ENCODE measurements at regions not wholly inside any gene's neighbourhood (a gene's known extent, or its start where the extent isn't known, plus 50 kb on each side); places are given as distances from the start of the nearest gene placed in this dataset.

GRCh38 chr16:65318590-65319257, 196.9 kb upstream of the CDH11 start (continued):
- TF ChIP-seq, protein P1, sequence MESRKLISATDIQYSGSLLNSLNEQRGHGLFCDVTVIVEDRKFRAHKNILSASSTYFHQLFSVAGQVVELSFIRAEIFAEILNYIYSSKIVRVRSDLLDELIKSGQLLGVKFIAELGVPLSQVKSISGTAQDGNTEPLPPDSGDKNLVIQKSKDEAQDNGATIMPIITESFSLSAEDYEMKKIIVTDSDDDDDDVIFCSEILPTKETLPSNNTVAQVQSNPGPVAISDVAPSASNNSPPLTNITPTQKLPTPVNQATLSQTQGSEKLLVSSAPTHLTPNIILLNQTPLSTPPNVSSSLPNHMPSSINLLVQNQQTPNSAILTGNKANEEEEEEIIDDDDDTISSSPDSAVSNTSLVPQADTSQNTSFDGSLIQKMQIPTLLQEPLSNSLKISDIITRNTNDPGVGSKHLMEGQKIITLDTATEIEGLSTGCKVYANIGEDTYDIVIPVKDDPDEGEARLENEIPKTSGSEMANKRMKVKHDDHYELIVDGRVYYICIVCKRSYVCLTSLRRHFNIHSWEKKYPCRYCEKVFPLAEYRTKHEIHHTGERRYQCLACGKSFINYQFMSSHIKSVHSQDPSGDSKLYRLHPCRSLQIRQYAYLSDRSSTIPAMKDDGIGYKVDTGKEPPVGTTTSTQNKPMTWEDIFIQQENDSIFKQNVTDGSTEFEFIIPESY (IDR thresholded peaks at IDR 0.05; ENCODE audit: extremely low read depth, insufficient replicate concordance, low read length) = no peak

- POLR2A ChIA-PET = no interaction called here
- no peaks in the 10 kb centered on the region for H3K27me3 ChIP-seq (ENCODE audit: insufficient read depth, low read length)
- peaks cover 18 to 27% of the 10 kb centered on the region in 2 experiments; a peak in 2 of 4 replicates for H3K9me3 ChIP-seq (ENCODE audit: control insufficient read depth in 1 of 2, insufficient read depth in 1 of 2, low read depth in 1 of 2, low read length in 2 of 2)
- H4K20me1 ChIP-seq (ENCODE audit: insufficient read depth) = no peaks in the 10 kb centered on the region
- no peak overlapping the region for H3K4me3 ChIP-seq (replicated peaks in 1 of 2; ENCODE audit: low read depth in 1 of 2, low read length in 2 of 2)
- TF ChIP-seq SP1 (IDR thresholded peaks at IDR 0.05; ENCODE audit: low read depth) (no peak), ELF1 (IDR thresholded peaks at IDR 0.05; ENCODE audit: borderline replicate concordance, low read depth) (no peak), EZH2phosphoT487 (IDR thresholded peaks at IDR 0.05; ENCODE audit: borderline replicate concordance) (no peak)
- CTCF ChIA-PET = no interaction called here
- RAD21 ChIA-PET (ENCODE audit: low non-redundant PET in 1 of 2, low total read pairs in 2 of 2, uncharacterized antibody in 2 of 2, unreplicated experiment in 2 of 2) = no interaction called here
- H3K79me2 ChIP-seq (ENCODE audit: insufficient read depth, low read length) = no peaks in the 10 kb centered on the region
- intact Hi-C loops (cut with micrococcal nuclease) = no loop called here
- H3K27ac ChIP-seq (ENCODE audit: low read depth, low read length) = no peak overlapping the region
- H3K9me2 ChIP-seq (ENCODE audit: insufficient read depth) = no peaks in the 10 kb centered on the region
- H3K36me3 ChIP-seq (ENCODE audit: control insufficient read depth in 1 of 2, insufficient read depth in 2 of 2, low read length in 2 of 2) = no peaks in the 10 kb centered on the region
- BruUV-seq (replicated peaks) = no TSS peak
- H2AFZ ChIP-seq (ENCODE audit: low read depth, low read length, poor library complexity, severe bottlenecking) = no peak overlapping the region
- H3K9ac ChIP-seq (ENCODE audit: low read length) = no peak overlapping the region
- no peaks in the 10 kb centered on the region for H3K4me1 ChIP-seq (ENCODE audit: control insufficient read depth in 1 of 2, insufficient read depth in 2 of 2, low read length in 2 of 2)
- no peak for DNase-seq (ENCODE audit: low read depth, low spot score)
- no peak for ATAC-seq
- no peak overlapping the region for H3K4me2 ChIP-seq (ENCODE audit: low read length)
These were observed 196.3 kb upstream of the CDH11 start for GRCh38 chr16:65318138-65318537.

DNA sequence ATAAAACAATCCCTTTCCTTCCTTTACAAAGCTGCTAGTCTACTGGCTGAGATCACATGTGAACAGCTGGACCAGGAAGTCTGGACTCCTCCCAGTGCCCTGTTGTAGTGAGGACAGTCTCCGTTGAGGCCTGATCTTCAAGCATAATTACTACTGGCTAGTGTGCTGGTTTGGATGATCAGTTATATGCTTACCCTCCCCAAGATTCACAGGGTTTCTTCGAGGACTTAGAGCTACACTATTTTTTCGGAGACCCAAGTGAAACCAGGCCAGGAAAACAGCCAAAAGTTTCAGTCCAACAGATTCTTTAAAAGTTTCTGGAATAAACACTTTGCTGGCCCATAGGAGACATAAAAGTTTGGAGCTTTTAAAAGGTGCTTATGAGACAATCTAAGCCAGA, 194.9 kb upstream of the CDH11 start:
- no peak overlapping the region for H3K27ac ChIP-seq (ENCODE audit: low read depth, low read length)
- no peaks in the 10 kb centered on the region for H3K79me2 ChIP-seq (ENCODE audit: insufficient read depth, low read length)
- CTCF ChIA-PET = no interaction called here
- H3K4me2 ChIP-seq (ENCODE audit: low read length) = no peak overlapping the region
- no peaks in the 10 kb centered on the region for H4K20me1 ChIP-seq (ENCODE audit: insufficient read depth)
- intact Hi-C loops (cut with micrococcal nuclease) = no loop called here
- H3K27me3 ChIP-seq (ENCODE audit: insufficient read depth, low read length) = no peaks in the 10 kb centered on the region
- no peak overlapping the region for H3K4me3 ChIP-seq (replicated peaks in 1 of 2; ENCODE audit: low read depth in 1 of 2, low read length in 2 of 2)
- no peaks in the 10 kb centered on the region for H3K4me1 ChIP-seq (ENCODE audit: control insufficient read depth in 1 of 2, insufficient read depth in 2 of 2, low read length in 2 of 2)
- H3K9me3 ChIP-seq (ENCODE audit: control insufficient read depth in 1 of 2, insufficient read depth in 1 of 2, low read depth in 1 of 2, low read length in 2 of 2) = peaks cover 21 to 33% of the 10 kb centered on the region in 2 experiments; a peak in 2 of 4 replicates
- RAD21 ChIA-PET (ENCODE audit: low non-redundant PET in 1 of 2, low total read pairs in 2 of 2, uncharacterized antibody in 2 of 2, unreplicated experiment in 2 of 2) = no interaction called here
- H2AFZ ChIP-seq (ENCODE audit: low read depth, low read length, poor library complexity, severe bottlenecking) = no peak overlapping the region
- DNase-seq (ENCODE audit: low read depth, low spot score) (no peak), ATAC-seq (no peak)
- POLR2A ChIA-PET = no interaction called here
- TF ChIP-seq YY1 (IDR thresholded peaks at IDR 0.05; ENCODE audit: extremely low read depth, insufficient replicate concordance, low read depth, low read length) (no peak), POLR2AphosphoS5 (IDR thresholded peaks at IDR 0.05; ENCODE audit: low read depth, low read length) (no peak), EZH2 (IDR thresholded peaks at IDR 0.05) (no peak), MAX (IDR thresholded peaks at IDR 0.05) (no peak), EZH2phosphoT487 (IDR thresholded peaks at IDR 0.05; ENCODE audit: borderline replicate concordance) (no peak), POLR2A (IDR thresholded peaks at IDR 0.05; ENCODE audit: borderline replicate concordance, extremely low read depth, insufficient read depth, insufficient read length) (no peak), ZFX (IDR thresholded peaks at IDR 0.05) (no peak)
- no peak overlapping the region for H3K9ac ChIP-seq (ENCODE audit: low read length)
- H3K36me3 ChIP-seq (ENCODE audit: control insufficient read depth in 1 of 2, insufficient read depth in 2 of 2, low read length in 2 of 2) = no peaks in the 10 kb centered on the region
- BruUV-seq (replicated peaks) = no TSS peak
- H3K9me2 ChIP-seq (ENCODE audit: insufficient read depth) = no peaks in the 10 kb centered on the region
